ENCODE measurements at regions not wholly inside any gene's neighbourhood (a gene's known extent, or its start where the extent isn't known, plus 50 kb on each side); places are given as distances from the start of the nearest gene placed in this dataset.

- TF ChIP-seq CREM (CRISPR knock-in tag; IDR thresholded peaks at IDR 0.05) (no peak), ZNF232 (CRISPR knock-in tag; IDR thresholded peaks at IDR 0.05) (no peak), ZNF396 (CRISPR knock-in tag; IDR thresholded peaks at IDR 0.05; ENCODE audit: borderline replicate concordance) (no peak), HMGXB4 (CRISPR knock-in tag; IDR thresholded peaks at IDR 0.05) (no peak), TEAD4 (CRISPR knock-in tag; IDR thresholded peaks at IDR 0.05) (no peak), FOXK1 (CRISPR knock-in tag; IDR thresholded peaks at IDR 0.05) (no peak), ZNF317 (CRISPR knock-in tag; IDR thresholded peaks at IDR 0.05; ENCODE audit: borderline replicate concordance, low read depth) (no peak), FOXP1 (CRISPR knock-in tag; IDR thresholded peaks at IDR 0.05; ENCODE audit: borderline replicate concordance) (no peak), USF2 (CRISPR knock-in tag; IDR thresholded peaks at IDR 0.05) (no peak), MAX (CRISPR knock-in tag; IDR thresholded peaks at IDR 0.05) (no peak), SMAD3 (CRISPR knock-in tag; IDR thresholded peaks at IDR 0.05; ENCODE audit: borderline replicate concordance) (no peak)
- TF ChIP-seq, protein P1, sequence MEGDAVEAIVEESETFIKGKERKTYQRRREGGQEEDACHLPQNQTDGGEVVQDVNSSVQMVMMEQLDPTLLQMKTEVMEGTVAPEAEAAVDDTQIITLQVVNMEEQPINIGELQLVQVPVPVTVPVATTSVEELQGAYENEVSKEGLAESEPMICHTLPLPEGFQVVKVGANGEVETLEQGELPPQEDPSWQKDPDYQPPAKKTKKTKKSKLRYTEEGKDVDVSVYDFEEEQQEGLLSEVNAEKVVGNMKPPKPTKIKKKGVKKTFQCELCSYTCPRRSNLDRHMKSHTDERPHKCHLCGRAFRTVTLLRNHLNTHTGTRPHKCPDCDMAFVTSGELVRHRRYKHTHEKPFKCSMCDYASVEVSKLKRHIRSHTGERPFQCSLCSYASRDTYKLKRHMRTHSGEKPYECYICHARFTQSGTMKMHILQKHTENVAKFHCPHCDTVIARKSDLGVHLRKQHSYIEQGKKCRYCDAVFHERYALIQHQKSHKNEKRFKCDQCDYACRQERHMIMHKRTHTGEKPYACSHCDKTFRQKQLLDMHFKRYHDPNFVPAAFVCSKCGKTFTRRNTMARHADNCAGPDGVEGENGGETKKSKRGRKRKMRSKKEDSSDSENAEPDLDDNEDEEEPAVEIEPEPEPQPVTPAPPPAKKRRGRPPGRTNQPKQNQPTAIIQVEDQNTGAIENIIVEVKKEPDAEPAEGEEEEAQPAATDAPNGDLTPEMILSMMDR (IDR thresholded peaks at IDR 0.05): no peak
These were observed 1021.3 kb upstream of the GYPC start for GRCh38 chr2:125634662-125635061.

All from WTC11 (cell line).